Ascending aorta (tissue), 2 donors: ENCODE measurements at regions not wholly inside any gene's neighbourhood (a gene's known extent, or its start where the extent isn't known, plus 50 kb on each side); places are given as distances from the start of the nearest gene placed in this dataset.

Experiments used
- DNase-seq, 2 donors: peaks; one replicate each; pipeline ENCODE4 v3.0.0-alpha.2; 2019; ENCODE audit warnings: low spot score in 2 of 2
- H3K27ac ChIP-seq, 2 donors: fragments of 200-600 bp; sonication (generic); one replicate each; pipeline ENCODE4 v1.5.1; 2016 to 2017; ENCODE audit warnings: mild to moderate bottlenecking in 1 of 2
- H3K27me3 ChIP-seq: fragments of 200-600 bp; sonication (generic); one replicate; pipeline ENCODE4 v1.5.1; 2017
- H3K36me3 ChIP-seq, 2 donors: fragments of 200-600 bp; sonication (generic); one replicate each; pipeline ENCODE4 v1.5.1; 2016
- H3K4me1 ChIP-seq, 2 donors: fragments of 200-600 bp; sonication (generic); one replicate each; pipeline ENCODE4 v1.5.1; 2016 to 2017; ENCODE audit warnings: mild to moderate bottlenecking in 1 of 2
- H3K4me3 ChIP-seq, 2 donors: fragments of 200-600 bp; sonication (generic); one replicate each; pipeline ENCODE4 v1.5.1; 2016 to 2017; ENCODE audit warnings: mild to moderate bottlenecking in 1 of 2
- H3K9me3 ChIP-seq, 2 donors: fragments of 200-600 bp; sonication (generic); one replicate each; pipeline ENCODE4 v1.5.1; 2016
- CTCF ChIP-seq, 3 experiments: fragments of 200-600 bp in 2 of 3; fragments of 450-650 bp in 1 of 3; sonication (generic) in 2 of 3; IDR thresholded peaks; one replicate each; pipeline ENCODE4 v1.5.1; 2016 to 2019; ENCODE audit warnings: antibody characterized with exemption in 3 of 3, mild to moderate bottlenecking in 1 of 3, moderate library complexity in 1 of 3
- intact Hi-C: fragments of 100-400 bp; cut with DNase I; formaldehyde crosslinking; loops from one replicate; pipeline ENCODE4 v1.15.1; 2023

- H3K9me3 ChIP-seq = no peaks in the 10 kb centered on the region
- H3K27me3 ChIP-seq = no peaks in the 10 kb centered on the region
- intact Hi-C loops = no loop called here
- TF ChIP-seq CTCF (IDR thresholded peaks at IDR 0.05) = no peak
- DNase-seq = no peak
- H3K36me3 ChIP-seq = no peaks in the 10 kb centered on the region
- no peak overlapping the region for H3K4me3 ChIP-seq
- no peaks in the 10 kb centered on the region for H3K4me1 ChIP-seq
- no peak overlapping the region for H3K27ac ChIP-seq
Observed at GRCh38 chr4:107129076-107129475, 93.0 kb upstream of the DKK2 start.

GRCh38 chr4:107128116-107128515 is 92.0 kb upstream of the DKK2 start:
- H3K27me3 ChIP-seq = no peaks in the 10 kb centered on the region
- no peak for DNase-seq
- no peak for TF ChIP-seq CTCF (IDR thresholded peaks at IDR 0.05)

GRCh38 chr4:107125496-107125895 is 89.4 kb upstream of the DKK2 start:
- H3K9me3 ChIP-seq = no peaks in the 10 kb centered on the region
- intact Hi-C loops = no loop called here
- no peak overlapping the region for H3K4me3 ChIP-seq
- H3K4me1 ChIP-seq = peaks cover 0 to 3% of the 10 kb centered on the region in 2 donors
- no peak overlapping the region for H3K27ac ChIP-seq
- H3K27me3 ChIP-seq = no peaks in the 10 kb centered on the region
- no peaks in the 10 kb centered on the region for H3K36me3 ChIP-seq
- no peak for TF ChIP-seq CTCF (IDR thresholded peaks at IDR 0.05)
- no peak for DNase-seq

More at GRCh38 chr4:107128116-107128515, 92.0 kb upstream of the DKK2 start:
- intact Hi-C loops = no loop called here
- Histone ChIP-seq H3K27ac (no peak overlapping the region), H3K9me3 (no peaks in the 10 kb centered on the region), H3K4me1 (no peaks in the 10 kb centered on the region), H3K36me3 (no peaks in the 10 kb centered on the region), H3K4me3 (no peak overlapping the region)

- no peak for TF ChIP-seq CTCF (IDR thresholded peaks at IDR 0.05)
- no peaks in the 10 kb centered on the region for H3K9me3 ChIP-seq
- peaks cover 0 to 3% of the 10 kb centered on the region in 2 donors for H3K4me1 ChIP-seq
- intact Hi-C loops = no loop called here
- no peaks in the 10 kb centered on the region for H3K27me3 ChIP-seq
- no peaks in the 10 kb centered on the region for H3K36me3 ChIP-seq
- H3K4me3 ChIP-seq = no peak overlapping the region
- no peak for DNase-seq
- no peak overlapping the region for H3K27ac ChIP-seq
Observed at GRCh38 chr4:107122736-107123135, 86.6 kb upstream of the DKK2 start.

- Histone ChIP-seq H3K4me3 (no peak overlapping the region), H3K9me3 (no peaks in the 10 kb centered on the region), H3K27me3 (no peaks in the 10 kb centered on the region), H3K27ac (peak overlapping the region; percentile 26 to 31), H3K36me3 (no peaks in the 10 kb centered on the region), H3K4me1 (peaks cover 0 to 3% of the 10 kb centered on the region in 2 donors)
- no peak for DNase-seq
- TF ChIP-seq CTCF (IDR thresholded peaks at IDR 0.05) = no peak
- intact Hi-C loops = no loop called here
Observed at GRCh38 chr4:107120661-107121060, 84.5 kb upstream of the DKK2 start.

- Histone ChIP-seq H3K9me3 (no peaks in the 10 kb centered on the region), H3K27me3 (no peaks in the 10 kb centered on the region), H3K4me1 (peaks cover 0 to 3% of the 10 kb centered on the region in 2 donors), H3K4me3 (no peak overlapping the region), H3K36me3 (no peaks in the 10 kb centered on the region), H3K27ac (no peak overlapping the region)
- DNase-seq = no peak
- intact Hi-C loops = no loop called here
- TF ChIP-seq CTCF (IDR thresholded peaks at IDR 0.05) = no peak
Observed at GRCh38 chr4:107117726-107118125, 81.6 kb upstream of the DKK2 start.
